ENCODE measurements at regions not wholly inside any gene's neighbourhood (a gene's known extent, or its start where the extent isn't known, plus 50 kb on each side); places are given as distances from the start of the nearest gene placed in this dataset.

DNA sequence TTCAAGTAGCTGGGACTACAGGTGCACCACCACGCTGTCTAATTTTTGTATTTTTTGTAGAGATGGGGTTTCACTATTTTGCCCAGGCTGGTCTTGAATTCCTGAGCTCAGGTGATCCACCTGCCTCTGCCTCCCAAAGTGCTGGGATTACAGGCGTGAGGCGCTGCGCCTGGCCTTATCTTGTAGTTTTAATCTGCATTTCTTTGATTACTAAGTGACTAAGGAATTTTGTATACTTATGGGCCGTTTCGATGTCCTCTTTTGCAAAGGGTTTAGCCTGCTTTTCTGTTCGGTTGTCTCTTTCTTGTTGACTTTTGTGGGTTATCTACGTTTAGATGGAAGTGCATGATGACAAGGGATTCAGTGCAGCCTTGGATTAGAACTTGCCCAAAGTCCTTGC is 500.6 kb downstream of the QKI start:
- TF ChIP-seq, protein P1, sequence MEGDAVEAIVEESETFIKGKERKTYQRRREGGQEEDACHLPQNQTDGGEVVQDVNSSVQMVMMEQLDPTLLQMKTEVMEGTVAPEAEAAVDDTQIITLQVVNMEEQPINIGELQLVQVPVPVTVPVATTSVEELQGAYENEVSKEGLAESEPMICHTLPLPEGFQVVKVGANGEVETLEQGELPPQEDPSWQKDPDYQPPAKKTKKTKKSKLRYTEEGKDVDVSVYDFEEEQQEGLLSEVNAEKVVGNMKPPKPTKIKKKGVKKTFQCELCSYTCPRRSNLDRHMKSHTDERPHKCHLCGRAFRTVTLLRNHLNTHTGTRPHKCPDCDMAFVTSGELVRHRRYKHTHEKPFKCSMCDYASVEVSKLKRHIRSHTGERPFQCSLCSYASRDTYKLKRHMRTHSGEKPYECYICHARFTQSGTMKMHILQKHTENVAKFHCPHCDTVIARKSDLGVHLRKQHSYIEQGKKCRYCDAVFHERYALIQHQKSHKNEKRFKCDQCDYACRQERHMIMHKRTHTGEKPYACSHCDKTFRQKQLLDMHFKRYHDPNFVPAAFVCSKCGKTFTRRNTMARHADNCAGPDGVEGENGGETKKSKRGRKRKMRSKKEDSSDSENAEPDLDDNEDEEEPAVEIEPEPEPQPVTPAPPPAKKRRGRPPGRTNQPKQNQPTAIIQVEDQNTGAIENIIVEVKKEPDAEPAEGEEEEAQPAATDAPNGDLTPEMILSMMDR (IDR thresholded peaks at IDR 0.05), result no peak
- TF ChIP-seq POLR2A (IDR thresholded peaks at IDR 0.05), result no peak
- no peaks in the 10 kb centered on the region for H3K27me3 ChIP-seq
- H3K9me3 ChIP-seq, result no peaks in the 10 kb centered on the region
- no peak for DNase-seq
- intact Hi-C loops (cut with DNase I), result no loop called here
- no peaks in the 10 kb centered on the region for H3K36me3 ChIP-seq
- H3K4me3 ChIP-seq, result no peak overlapping the region
- H3K4me1 ChIP-seq, result no peaks in the 10 kb centered on the region
- H3K27ac ChIP-seq, result no peak overlapping the region
- 52% methylated on average over 8 of the region's 8 CpGs for WGBS (ENCODE audit: insufficient coverage, low coverage, low lambda C conversion rate, missing lambda C conversion rate)
- no peak for ATAC-seq

DNA sequence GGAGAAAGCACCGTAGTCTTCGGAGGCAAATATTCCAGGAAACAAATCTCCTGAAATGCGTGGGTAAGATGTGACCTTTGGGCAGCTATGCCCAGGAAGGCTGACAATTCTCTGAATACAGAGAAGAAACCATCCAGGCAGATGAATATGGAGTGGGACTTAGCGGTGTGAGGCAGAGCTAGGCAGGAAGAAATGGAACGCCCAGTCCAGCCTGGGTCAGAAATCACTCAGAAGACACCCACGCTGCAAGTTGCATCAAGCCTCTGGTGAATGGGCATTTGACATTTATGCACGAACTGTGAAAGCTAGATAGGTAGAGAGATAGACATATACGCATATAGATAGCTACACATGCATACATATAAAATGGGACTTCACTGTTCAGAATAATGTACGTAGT is 498.5 kb downstream of the QKI start:
- no peaks in the 10 kb centered on the region for H3K27me3 ChIP-seq
- ATAC-seq (no peak), DNase-seq (no peak)
- no peaks in the 10 kb centered on the region for H3K4me1 ChIP-seq
- TF ChIP-seq POLR2A (IDR thresholded peaks at IDR 0.05), result no peak
- 71% methylated on average over 9 of the region's 9 CpGs for WGBS (ENCODE audit: insufficient coverage, low coverage, low lambda C conversion rate, missing lambda C conversion rate)
- no peak overlapping the region for H3K27ac ChIP-seq
- H3K4me3 ChIP-seq, result no peak overlapping the region
- H3K36me3 ChIP-seq, result no peaks in the 10 kb centered on the region
- H3K9me3 ChIP-seq, result no peaks in the 10 kb centered on the region
- intact Hi-C loops (cut with DNase I), result no loop called here

DNA sequence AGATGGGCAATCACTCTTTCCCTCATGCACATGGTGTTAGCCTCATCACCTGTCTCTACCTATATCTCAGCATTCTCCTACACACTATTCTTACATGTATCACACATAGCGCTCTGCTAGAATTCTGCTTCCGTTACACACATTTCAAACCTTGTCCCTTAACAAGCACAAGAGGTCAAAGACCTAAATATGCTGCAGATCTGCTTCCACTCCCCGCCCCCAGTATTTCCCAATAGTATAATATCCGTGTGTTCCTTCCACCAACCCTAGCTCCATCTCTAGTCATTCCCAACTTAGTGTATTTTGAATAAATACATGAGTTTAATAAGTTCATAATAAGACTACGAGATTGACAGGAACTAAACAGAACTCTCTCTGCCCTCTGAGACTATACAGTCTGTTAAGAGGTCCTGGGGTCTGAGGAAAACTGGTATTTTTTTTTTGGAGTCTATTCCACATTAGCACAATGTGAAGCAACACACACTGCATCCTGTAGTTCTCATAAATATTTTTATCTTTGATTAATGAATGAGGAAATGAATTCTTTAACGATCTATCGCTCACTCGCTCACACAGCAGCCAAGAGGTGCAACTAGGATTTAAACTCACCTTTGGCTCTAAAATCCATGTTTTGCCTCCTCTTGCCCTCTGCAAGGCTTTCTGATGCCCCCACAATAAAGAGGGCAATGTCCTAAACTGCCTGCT is 491.6 kb downstream of the QKI start:
- no peaks in the 10 kb centered on the region for H3K36me3 ChIP-seq
- intact Hi-C loops (cut with DNase I), result no loop called here
- no peak for TF ChIP-seq POLR2A (IDR thresholded peaks at IDR 0.05)
- TF ChIP-seq, protein P1 (IDR thresholded peaks at IDR 0.05), result no peak
- H3K4me3 ChIP-seq, result no peak overlapping the region
- no peak overlapping the region for H3K27ac ChIP-seq
- DNase-seq (no peak), ATAC-seq (peak; percentile 67 to 83 (median 78))
- WGBS (ENCODE audit: insufficient coverage, low coverage, low lambda C conversion rate, missing lambda C conversion rate), result 44% methylated on average over 8 of the region's 8 CpGs
- H3K4me1 ChIP-seq, result no peaks in the 10 kb centered on the region
- H3K9me3 ChIP-seq, result no peaks in the 10 kb centered on the region
- no peaks in the 10 kb centered on the region for H3K27me3 ChIP-seq

DNA sequence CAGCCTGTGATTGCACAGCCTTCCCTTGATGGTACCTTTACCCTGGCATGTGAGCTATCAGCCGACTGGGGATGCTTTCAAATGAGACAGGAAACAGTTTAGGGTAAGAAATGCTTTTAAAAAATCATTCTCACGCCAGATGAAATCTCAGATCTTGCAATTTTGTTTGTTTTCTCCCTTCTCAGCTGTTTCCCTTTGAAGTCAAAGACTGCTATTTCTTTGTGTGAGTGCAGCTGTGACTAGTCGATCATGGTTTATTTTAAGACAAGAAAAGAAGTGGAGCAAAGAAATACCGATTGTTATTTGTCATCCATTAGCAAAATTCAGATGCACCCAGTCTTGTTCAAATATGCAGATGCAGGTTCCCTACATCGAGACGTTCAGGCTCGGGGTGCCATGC is 489.7 kb downstream of the QKI start:
- no peak overlapping the region for H3K4me3 ChIP-seq
- H3K9me3 ChIP-seq, result no peaks in the 10 kb centered on the region
- intact Hi-C loops (cut with DNase I), result no loop called here
- no peaks in the 10 kb centered on the region for H3K4me1 ChIP-seq
- no peaks in the 10 kb centered on the region for H3K36me3 ChIP-seq
- ATAC-seq (no peak), DNase-seq (no peak)
- H3K27ac ChIP-seq, result no peak overlapping the region
- WGBS (ENCODE audit: insufficient coverage, low coverage, low lambda C conversion rate, missing lambda C conversion rate), result 40% methylated on average over 7 of the region's 7 CpGs
- H3K27me3 ChIP-seq, result no peaks in the 10 kb centered on the region
- TF ChIP-seq, protein P1 (IDR thresholded peaks at IDR 0.05), result no peak
- TF ChIP-seq POLR2A (IDR thresholded peaks at IDR 0.05), result no peak

DNA sequence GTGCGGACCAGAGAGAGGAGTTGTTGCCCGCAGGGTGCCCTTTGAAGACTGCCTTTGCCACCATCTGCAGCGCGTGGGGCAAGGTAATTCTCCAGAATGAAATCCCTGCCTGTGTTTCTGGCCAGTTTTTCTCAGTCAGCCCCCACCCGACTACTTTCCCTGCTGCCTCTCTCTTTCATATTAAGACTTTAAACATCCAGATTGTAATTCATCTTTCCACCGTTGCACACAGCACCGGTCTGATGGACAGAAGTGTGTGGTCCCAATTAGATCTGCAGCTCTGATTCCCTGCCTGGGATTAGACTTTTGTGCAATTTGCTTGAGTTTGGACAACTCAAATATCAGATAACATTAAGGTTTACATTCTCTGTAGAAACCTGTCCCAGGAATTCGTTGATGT is 489.0 kb downstream of the QKI start:
- no peak overlapping the region for H3K4me3 ChIP-seq
- no peaks in the 10 kb centered on the region for H3K9me3 ChIP-seq
- H3K27me3 ChIP-seq, result no peaks in the 10 kb centered on the region
- DNase-seq (no peak), ATAC-seq (no peak)
- TF ChIP-seq, protein P1 (IDR thresholded peaks at IDR 0.05), result no peak
- TF ChIP-seq POLR2A (IDR thresholded peaks at IDR 0.05), result no peak
- intact Hi-C loops (cut with DNase I), result no loop called here
- H3K27ac ChIP-seq, result no peak overlapping the region
- H3K36me3 ChIP-seq, result no peaks in the 10 kb centered on the region
- WGBS (ENCODE audit: insufficient coverage, low coverage, low lambda C conversion rate, missing lambda C conversion rate), result 67% methylated on average over 5 of the region's 8 CpGs
- H3K4me1 ChIP-seq, result no peaks in the 10 kb centered on the region
